Fibroblast of villous mesenchyme (primary cell): ENCODE measurements at regions not wholly inside any gene's neighbourhood (a gene's known extent, or its start where the extent isn't known, plus 50 kb on each side); places are given as distances from the start of the nearest gene placed in this dataset. TPM values are rescaled to one million over a fixed set of nuclear protein-coding genes. Genes with fewer than 3 reads are reported as not detected.

Experiments used
- DNase-seq: peaks from one replicate; pipeline ENCODE4 v3.0.0-alpha.2; 2010; ENCODE audit warnings: low read depth
- H3K4me3 ChIP-seq: 2 replicates; pipeline ENCODE4 v1.5.1; 2011; ENCODE audit warnings: low read depth, mild to moderate bottlenecking, low read length
- CTCF ChIP-seq: IDR thresholded peaks from 2 replicates; pipeline ENCODE4 v1.5.1; 2012; ENCODE audit warnings: low read depth, mild to moderate bottlenecking, low read length; ENCODE audit not compliant: insufficient read depth
- small RNA-seq: library from RNA; depleted of rRNA; stranded (forward); fragments of <200 nt; gene quantifications from one replicate; pipeline ENCODE3, GENCODE V24; 2012

DNA sequence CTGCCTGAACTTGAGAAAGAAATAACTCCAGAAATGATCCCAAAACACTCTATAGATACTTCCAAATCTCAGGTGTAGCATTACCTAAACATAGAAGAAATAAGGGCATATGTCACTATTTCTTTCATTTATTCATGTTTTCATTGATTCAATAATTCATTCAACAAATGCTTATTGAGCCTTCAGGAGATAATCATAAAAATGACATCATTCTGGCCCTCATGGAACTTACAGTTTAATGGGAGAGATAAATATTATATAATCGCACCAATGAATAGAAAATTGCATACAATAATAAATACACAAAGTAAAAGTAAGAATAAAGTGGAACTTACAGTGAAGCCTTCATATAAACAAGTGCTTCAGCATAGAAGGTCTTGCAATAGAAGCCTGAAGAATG is 58.1 kb upstream of the NR2F2 start:
- no peak for DNase-seq
- H3K4me3 ChIP-seq: no peak overlapping the region
- no peak for TF ChIP-seq CTCF

- no peak for TF ChIP-seq CTCF
- peak; percentile 98 for DNase-seq
- no peak overlapping the region for H3K4me3 ChIP-seq
These were observed 57.0 kb upstream of the NR2F2 start for GRCh38 chr15:96273317-96274086.

- TF ChIP-seq CTCF: no peak
- no peak for DNase-seq
- no peak overlapping the region for H3K4me3 ChIP-seq
These were observed 56.4 kb upstream of the NR2F2 start for GRCh38 chr15:96274087-96274440.

DNA sequence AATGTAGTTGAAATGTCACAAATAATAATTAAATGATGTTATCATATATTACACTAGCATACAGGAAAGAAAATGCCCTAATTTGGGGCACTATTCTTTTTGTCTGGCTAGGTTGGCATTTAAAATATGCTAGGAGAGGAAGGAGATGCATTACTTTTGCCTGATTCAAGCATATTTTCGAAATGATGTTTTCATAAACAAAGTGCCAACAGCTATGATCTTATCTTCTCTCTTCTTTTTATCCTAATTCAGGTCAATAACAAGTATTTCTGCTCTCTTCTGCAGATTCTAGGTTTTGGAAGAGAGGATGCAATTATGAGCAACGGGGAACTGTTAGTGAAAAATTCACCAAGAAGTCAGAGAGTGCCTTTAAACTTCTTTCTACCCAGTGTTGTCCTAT is 55.8 kb upstream of the NR2F2 start:
- TF ChIP-seq CTCF: no peak
- DNase-seq: no peak
- H3K4me3 ChIP-seq: no peak overlapping the region

GRCh38 chr15:96276438-96277210 is 53.9 kb upstream of the NR2F2 start:
- peak; percentile 71 for DNase-seq
- no peak overlapping the region for H3K4me3 ChIP-seq
- TF ChIP-seq CTCF: no peak

Small RNA genes lying in the stretch of these regions (small RNA-seq; reads per million reads assigned to genes)
- gene AC012409.4 (not detected), gene RNU2-3P (13.6 reads per million, percentile 92 among the genes with 10 or more reads in this experiment)
